Vagina (tissue), 2 donors: ENCODE measurements at regions not wholly inside any gene's neighbourhood (a gene's known extent, or its start where the extent isn't known, plus 50 kb on each side); places are given as distances from the start of the nearest gene placed in this dataset.

Experiments used
- DNase-seq, 2 donors: peaks; one replicate each; pipeline ENCODE4 v3.0.0-alpha.2; 2017; ENCODE audit errors: extremely low spot score in 2 of 2
- H3K27ac ChIP-seq: fragments of 200-600 bp; sonication (generic); one replicate; pipeline ENCODE4 v1.5.1; 2019
- H3K27me3 ChIP-seq: fragments of 200-600 bp; sonication (generic); one replicate; pipeline ENCODE4 v1.5.1; 2019
- H3K36me3 ChIP-seq, 2 donors: fragments of 200-600 bp; sonication (generic); one replicate each; pipeline ENCODE4 v1.5.1; 2017 to 2019
- H3K4me1 ChIP-seq: fragments of 200-600 bp; sonication (generic); one replicate; pipeline ENCODE4 v1.5.1; 2019
- H3K4me3 ChIP-seq, 2 donors: fragments of 200-600 bp; sonication (generic); 1 replicate in 1 of 2; 2 replicates in 1 of 2; pipeline ENCODE4 v1.5.1; 2016 to 2019
- H3K9me3 ChIP-seq: fragments of 200-600 bp; sonication (generic); one replicate; pipeline ENCODE4 v1.5.1; 2019
- POLR2A ChIP-seq, 2 donors: fragments of 450-650 bp; IDR thresholded peaks; one replicate each; pipeline ENCODE4 v1.6.1; 2017; ENCODE audit warnings: antibody characterized with exemption in 2 of 2, mild to moderate bottlenecking in 2 of 2, moderate library complexity in 2 of 2
- POLR2AphosphoS5 ChIP-seq, 2 donors: sonication (generic); formaldehyde crosslinking; IDR thresholded peaks; one replicate each; pipeline ENCODE4 v1.9.0; 2017; ENCODE audit warnings: antibody characterized with exemption in 2 of 2, mild to moderate bottlenecking in 2 of 2, low read depth in 1 of 2; ENCODE audit not compliant: insufficient read depth in 1 of 2
- intact Hi-C: fragments of 100-400 bp; cut with DNase I; formaldehyde crosslinking; loops from one replicate; pipeline ENCODE4 v1.15.1; 2023
- TF ChIP-seq, protein P1 (sequence below), 3 experiments: fragments of 450-650 bp in 2 of 3; fragments of 200-600 bp in 1 of 3; sonication (generic) in 1 of 3; IDR thresholded peaks; one replicate each; pipeline ENCODE4 v1.5.1; 2017 to 2019; ENCODE audit warnings: antibody characterized with exemption in 3 of 3, mild to moderate bottlenecking in 2 of 3, moderate library complexity in 2 of 3

DNA sequence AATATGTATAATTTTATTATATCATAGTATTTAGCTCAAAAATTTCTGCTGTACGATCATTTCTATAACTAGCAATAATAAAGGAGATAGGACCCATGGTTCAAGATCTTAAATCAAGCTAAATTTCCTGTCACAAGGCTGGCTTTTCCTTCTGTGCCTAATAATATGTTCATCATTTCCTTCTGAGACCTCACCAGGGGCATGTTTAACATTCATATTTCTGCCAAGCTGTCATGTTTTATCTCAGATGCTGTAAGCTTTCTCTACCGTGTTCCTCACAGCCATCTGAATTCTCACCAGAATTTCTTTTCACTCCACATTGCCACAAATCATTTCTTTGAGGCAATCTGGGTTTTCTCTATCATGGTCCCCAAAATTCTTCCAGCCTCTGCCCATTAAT lies 482.3 kb upstream of the SGCG start:
- H3K4me1 ChIP-seq, result no peaks in the 10 kb centered on the region
- TF ChIP-seq, protein P1, sequence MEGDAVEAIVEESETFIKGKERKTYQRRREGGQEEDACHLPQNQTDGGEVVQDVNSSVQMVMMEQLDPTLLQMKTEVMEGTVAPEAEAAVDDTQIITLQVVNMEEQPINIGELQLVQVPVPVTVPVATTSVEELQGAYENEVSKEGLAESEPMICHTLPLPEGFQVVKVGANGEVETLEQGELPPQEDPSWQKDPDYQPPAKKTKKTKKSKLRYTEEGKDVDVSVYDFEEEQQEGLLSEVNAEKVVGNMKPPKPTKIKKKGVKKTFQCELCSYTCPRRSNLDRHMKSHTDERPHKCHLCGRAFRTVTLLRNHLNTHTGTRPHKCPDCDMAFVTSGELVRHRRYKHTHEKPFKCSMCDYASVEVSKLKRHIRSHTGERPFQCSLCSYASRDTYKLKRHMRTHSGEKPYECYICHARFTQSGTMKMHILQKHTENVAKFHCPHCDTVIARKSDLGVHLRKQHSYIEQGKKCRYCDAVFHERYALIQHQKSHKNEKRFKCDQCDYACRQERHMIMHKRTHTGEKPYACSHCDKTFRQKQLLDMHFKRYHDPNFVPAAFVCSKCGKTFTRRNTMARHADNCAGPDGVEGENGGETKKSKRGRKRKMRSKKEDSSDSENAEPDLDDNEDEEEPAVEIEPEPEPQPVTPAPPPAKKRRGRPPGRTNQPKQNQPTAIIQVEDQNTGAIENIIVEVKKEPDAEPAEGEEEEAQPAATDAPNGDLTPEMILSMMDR (IDR thresholded peaks at IDR 0.05), result no peak
- TF ChIP-seq POLR2AphosphoS5 (IDR thresholded peaks at IDR 0.05; ENCODE audit: insufficient read depth in 1 of 2, low read depth in 1 of 2) (no peak), POLR2A (IDR thresholded peaks at IDR 0.05) (no peak)

DNA sequence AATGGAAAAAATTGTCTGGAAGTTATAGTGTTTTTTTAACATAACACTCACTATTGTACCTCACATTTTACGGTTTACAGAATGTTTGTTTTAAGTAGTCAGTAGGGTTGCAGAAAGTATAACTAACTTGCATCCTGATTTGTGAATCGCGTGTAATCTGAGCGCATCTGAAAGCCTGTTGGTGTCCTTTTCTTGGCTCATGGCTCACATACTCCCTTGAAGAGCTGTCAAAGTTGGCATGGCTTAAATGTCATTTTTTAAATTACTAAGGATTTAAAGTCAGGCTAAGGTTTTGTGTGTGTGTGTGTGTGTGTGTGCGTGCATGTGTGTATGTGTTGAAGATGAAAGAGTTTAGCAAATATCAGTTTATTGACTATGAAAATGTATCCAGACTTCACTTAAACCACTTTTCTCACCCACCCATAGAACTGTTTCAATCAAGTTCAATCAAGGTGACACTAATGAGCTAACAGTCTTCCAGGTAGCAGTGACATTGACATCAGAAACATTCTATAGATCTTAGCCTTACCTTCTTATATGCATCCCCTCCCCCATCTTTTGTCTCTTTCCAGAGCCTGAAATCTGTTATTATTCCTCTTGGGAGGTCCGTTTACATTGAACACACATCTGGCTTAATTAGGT lies 480.4 kb upstream of the SGCG start:
- no peaks in the 10 kb centered on the region for H3K27me3 ChIP-seq
- no peak overlapping the region for H3K4me3 ChIP-seq
- H3K27ac ChIP-seq, result no peak overlapping the region
- no peak for DNase-seq
- TF ChIP-seq POLR2A (IDR thresholded peaks at IDR 0.05) (no peak), POLR2AphosphoS5 (IDR thresholded peaks at IDR 0.05; ENCODE audit: insufficient read depth in 1 of 2, low read depth in 1 of 2) (no peak)
- TF ChIP-seq, protein P1 (IDR thresholded peaks at IDR 0.05), result no peak
- intact Hi-C loops, result no loop called here
- H3K4me1 ChIP-seq, result no peaks in the 10 kb centered on the region
- no peaks in the 10 kb centered on the region for H3K9me3 ChIP-seq
- H3K36me3 ChIP-seq, result no peaks in the 10 kb centered on the region

More for the DNA sequence above, 482.3 kb upstream of the SGCG start:
- H3K9me3 ChIP-seq, result no peaks in the 10 kb centered on the region
- no peak for DNase-seq
- no peak overlapping the region for H3K4me3 ChIP-seq
- H3K27me3 ChIP-seq, result no peaks in the 10 kb centered on the region
- no peak overlapping the region for H3K27ac ChIP-seq
- H3K36me3 ChIP-seq, result no peaks in the 10 kb centered on the region
- intact Hi-C loops, result no loop called here

DNA sequence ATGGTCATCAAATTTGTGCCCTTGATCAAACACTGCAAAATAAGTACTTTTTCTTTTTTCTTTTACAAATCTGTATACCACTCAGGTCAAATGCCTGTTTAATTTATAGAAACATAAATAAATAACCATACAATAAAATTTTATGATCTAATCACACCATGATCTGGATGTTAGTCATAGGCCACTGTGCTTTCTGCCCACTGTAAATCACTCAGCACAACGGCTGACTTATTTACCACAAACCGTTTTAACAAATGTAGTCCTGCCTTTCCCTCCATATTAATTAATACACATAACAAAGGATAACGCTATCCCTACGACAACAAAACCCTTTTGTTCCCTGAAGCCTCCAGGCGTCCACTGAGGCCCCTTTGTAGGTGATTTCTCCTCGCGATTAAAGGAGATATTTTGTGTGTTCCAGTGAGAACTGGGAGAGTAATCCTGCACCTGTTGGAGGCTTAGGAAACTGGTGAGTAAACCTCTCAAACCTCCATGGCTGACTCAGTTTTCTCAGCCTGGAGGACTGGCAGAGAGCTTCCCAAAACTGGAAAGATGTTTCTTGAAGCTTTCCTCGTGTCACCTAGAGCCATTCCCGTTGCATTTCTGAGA lies 477.1 kb upstream of the SGCG start:
- no peak overlapping the region for H3K27ac ChIP-seq
- H3K27me3 ChIP-seq, result no peaks in the 10 kb centered on the region
- no peak for DNase-seq
- H3K36me3 ChIP-seq, result no peaks in the 10 kb centered on the region
- intact Hi-C loops, result no loop called here
- H3K4me1 ChIP-seq, result no peaks in the 10 kb centered on the region
- no peak for TF ChIP-seq POLR2A (IDR thresholded peaks at IDR 0.05)
- TF ChIP-seq POLR2AphosphoS5 (IDR thresholded peaks at IDR 0.05; ENCODE audit: insufficient read depth in 1 of 2, low read depth in 1 of 2), result no peak
- TF ChIP-seq, protein P1 (IDR thresholded peaks at IDR 0.05), result no peak
- H3K9me3 ChIP-seq, result no peaks in the 10 kb centered on the region
- H3K4me3 ChIP-seq, result no peak overlapping the region

DNA sequence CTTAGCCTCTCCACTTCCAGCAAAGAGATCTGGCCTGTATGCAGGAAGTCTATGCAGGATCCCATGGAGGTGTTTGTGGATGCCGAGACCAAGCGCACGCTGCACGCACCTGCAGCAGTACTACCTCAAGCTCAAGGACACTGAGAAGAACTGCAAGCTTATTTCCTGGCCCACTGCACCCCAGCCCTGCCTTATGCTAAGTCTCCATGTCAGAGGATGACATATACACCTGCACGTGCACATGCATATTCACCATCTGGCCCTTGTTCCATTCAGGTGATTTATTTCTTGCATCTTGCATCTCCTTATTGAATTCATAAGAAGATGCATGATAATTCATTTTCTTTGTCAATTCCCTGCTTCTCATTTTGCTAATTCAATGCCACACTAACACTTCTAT lies 472.8 kb upstream of the SGCG start:
- intact Hi-C loops, result no loop called here
- Histone ChIP-seq H3K4me1 (no peaks in the 10 kb centered on the region), H3K27ac (no peak overlapping the region), H3K36me3 (no peaks in the 10 kb centered on the region), H3K4me3 (no peak overlapping the region), H3K27me3 (no peaks in the 10 kb centered on the region), H3K9me3 (no peaks in the 10 kb centered on the region)
- DNase-seq, result no peak
- TF ChIP-seq POLR2AphosphoS5 (IDR thresholded peaks at IDR 0.05; ENCODE audit: insufficient read depth in 1 of 2, low read depth in 1 of 2) (no peak), POLR2A (IDR thresholded peaks at IDR 0.05) (no peak)
- TF ChIP-seq, protein P1 (IDR thresholded peaks at IDR 0.05), result no peak

DNA sequence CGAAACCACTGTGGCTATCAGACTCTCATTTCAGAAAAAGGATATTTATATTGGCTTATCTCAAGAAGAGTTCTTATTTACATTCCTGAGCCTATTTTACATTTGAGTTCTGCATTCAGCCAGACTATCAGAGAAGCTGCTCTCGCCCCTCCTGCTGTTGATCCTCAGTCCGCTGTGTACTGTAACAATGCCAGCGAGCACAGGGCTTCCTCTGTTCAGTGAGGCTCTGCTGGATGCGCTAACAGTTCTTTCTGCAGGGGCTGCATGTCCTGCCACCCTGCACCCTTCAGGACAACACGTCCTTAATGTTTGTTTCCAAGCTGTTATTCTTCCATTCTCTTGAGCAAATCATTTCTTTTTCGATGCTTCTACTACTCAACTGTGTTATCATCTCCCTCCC lies 463.7 kb upstream of the SGCG start:
- H3K27me3 ChIP-seq, result no peaks in the 10 kb centered on the region
- TF ChIP-seq POLR2AphosphoS5 (IDR thresholded peaks at IDR 0.05; ENCODE audit: insufficient read depth in 1 of 2, low read depth in 1 of 2) (no peak), POLR2A (IDR thresholded peaks at IDR 0.05) (no peak)
- TF ChIP-seq, protein P1 (IDR thresholded peaks at IDR 0.05), result no peak
- no peak overlapping the region for H3K27ac ChIP-seq
- no peak overlapping the region for H3K4me3 ChIP-seq
- H3K9me3 ChIP-seq, result no peaks in the 10 kb centered on the region
- H3K36me3 ChIP-seq, result no peaks in the 10 kb centered on the region
- intact Hi-C loops, result no loop called here
- no peaks in the 10 kb centered on the region for H3K4me1 ChIP-seq
- DNase-seq, result no peak
